Sciatic nerve (tissue), 2 donors: ENCODE measurements at regions not wholly inside any gene's neighbourhood (a gene's known extent, or its start where the extent isn't known, plus 50 kb on each side); places are given as distances from the start of the nearest gene placed in this dataset.
"Not testable (repeated sequence)": the region's sequence is repeated elsewhere in the genome, so short reads cannot be mapped to it uniquely, and the experiment has no call there.

Experiments used
- ATAC-seq: fragments of 200-7000 bp; cut with Tn5 transposase; one replicate; pipeline ENCODE4 v1.9.1; 2020; ENCODE audit warnings: mild to moderate bottlenecking, moderate library complexity
- DNase-seq: peaks from one replicate; pipeline ENCODE4 v3.0.0-alpha.2; 2020; ENCODE audit warnings: low spot score
- intact Hi-C: fragments of 100-400 bp; cut with DNase I; formaldehyde crosslinking; loops from one replicate; pipeline ENCODE4 v1.14.2; 2022
- donor health status: DM: no; HTN: no; CAD: no.
- donor health status: DM: no; HTN: no; CAD: no.

- intact Hi-C loops, DNase-seq, ATAC-seq: not testable (repeated sequence)
Measured at GRCh38 chrX:124181515-124181914, 150.9 kb upstream of the TEX13D start.

DNA sequence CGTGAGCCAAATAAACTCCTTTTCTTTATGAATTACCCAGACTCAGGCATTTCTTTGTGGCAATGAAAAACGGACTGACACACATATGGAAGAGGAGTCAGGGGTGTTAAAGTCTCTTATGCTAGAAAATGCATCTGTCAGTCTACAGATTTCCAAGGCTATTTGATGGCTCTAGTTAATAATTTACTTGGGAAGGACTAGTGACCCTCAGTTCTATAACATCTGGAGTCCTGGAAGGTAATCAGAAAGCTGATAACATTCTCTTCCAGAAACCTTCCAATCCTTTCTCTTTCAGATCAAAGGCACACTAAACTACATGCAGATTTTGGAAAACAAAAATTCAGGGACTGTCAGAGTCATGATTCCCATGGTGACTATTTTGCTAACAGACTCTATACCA lies 142.0 kb upstream of the TEX13D start:
- intact Hi-C loops: no loop called here
- ATAC-seq: no peak
- no peak for DNase-seq

DNA sequence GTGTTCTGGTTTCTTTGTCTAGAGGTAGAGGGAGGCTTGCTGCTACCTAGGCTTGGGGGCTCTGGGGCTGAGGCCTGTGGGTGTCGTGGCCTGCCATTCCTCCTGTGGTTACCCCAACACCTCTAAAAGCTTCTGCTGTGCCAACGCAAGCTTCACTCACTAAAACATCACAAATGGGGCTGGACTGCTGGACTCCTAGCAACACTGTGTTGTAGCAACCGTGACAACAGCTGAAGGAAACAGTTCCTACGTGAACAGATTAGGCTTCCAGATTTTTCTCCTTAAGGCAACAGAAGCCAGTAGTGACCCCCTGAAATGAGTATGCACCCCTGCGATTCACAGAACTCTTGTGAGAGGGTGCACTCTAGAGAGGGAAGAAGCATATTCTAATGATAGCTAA lies 138.3 kb upstream of the TEX13D start:
- ATAC-seq (peak; percentile 63), DNase-seq (no peak)
- intact Hi-C loops: no loop called here

DNA sequence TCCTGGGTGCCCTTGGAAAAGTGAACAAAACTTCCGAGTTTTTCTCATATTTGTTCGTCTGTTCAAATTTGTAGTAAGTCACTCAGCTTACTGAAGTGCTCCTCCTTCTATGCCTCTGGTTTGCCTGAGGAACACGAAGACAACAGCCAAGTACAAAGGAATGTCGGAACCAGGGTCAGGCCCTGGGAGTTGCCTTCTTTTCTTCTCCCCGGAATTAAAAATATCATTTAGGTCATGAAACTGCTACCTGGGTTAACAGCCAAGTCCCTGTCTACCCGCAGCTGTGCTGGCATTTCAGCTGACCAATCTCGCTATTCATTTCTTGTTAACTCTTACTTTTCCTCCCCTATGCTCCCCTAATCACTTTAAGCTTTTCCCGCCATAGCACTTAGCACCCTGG lies 137.6 kb upstream of the TEX13D start:
- DNase-seq (no peak), ATAC-seq (peak; percentile 70)
- intact Hi-C loops: no loop called here

DNA sequence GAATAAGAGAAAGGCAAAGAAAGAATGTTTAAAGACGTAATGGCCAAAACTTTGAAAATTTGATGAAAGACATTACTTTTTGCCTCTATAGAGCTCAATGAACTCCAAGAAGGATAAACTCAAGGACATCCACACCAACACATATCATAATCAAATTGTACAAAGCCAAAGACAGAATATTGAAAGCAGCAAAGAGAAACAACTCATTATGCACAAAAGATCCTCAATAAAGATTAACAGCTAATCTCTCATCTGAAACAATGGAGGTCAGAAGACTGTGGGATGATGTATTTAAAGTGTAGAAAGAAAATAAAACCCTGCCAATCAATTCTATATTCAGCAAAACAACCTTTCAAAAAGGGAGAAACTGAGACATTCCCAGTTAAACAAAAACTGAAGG lies 129.1 kb upstream of the TEX13D start:
- intact Hi-C loops: no loop called here
- DNase-seq (no peak), ATAC-seq (no peak)

DNA sequence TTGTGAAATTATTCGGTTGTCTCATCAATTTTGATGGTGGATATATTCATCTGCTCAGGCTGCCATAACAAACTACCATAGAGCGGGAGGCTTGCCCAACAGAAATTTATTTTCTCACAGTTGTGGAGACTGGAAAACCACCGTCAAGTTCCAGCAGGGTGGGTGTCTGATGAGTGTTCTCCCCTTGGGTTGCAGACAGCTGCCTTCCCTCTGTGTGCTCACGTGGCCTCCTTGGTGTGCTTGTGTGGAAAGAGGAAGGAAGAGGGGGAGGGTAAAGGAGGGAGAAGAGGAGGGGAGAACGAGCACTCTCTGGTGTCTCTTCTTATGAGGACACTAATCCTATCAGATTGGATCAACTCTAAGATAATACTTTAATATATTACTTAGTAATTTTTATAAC lies 123.8 kb upstream of the TEX13D start:
- intact Hi-C loops: no loop called here
- ATAC-seq (peak; percentile 50), DNase-seq (no peak)

DNA sequence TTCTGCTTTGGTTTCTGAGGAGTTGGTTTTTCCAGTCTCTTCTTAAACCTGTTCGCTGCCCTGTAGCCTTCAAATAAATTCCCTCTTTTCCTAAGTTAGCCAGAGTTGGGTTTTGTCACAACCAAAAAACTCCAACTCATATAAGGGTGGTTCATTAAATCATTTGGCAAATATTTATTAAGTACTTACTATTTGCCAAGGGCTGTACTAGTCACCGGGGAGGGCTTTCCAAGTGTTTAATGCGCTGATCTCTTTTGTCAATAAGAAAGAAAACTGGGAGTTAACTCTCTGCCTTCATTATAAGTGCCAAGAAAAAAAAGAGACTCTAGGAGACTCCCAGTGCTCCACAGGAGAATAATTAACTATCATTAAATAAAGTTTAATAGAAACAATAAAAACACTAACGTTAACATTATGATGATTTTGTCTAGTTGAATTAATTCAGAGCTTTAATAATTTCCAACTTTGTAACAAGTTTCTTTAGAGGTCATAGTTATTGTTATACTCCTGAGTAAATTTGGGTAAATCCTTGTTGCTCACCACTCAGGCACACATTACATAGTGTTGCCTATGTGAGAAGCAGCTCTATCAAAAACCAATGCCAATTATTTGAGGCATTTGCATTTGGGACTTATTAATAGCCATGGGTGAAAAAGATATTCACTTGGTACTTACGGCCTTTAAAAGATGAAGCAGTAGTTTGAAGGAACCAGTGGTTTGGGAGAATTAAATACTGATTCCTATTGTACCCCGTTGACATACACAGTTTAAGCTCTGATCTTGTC lies 122.5 kb upstream of the TEX13D start:
- no peak for ATAC-seq

GRCh38 chrX:124211312-124211942 lies 121.0 kb upstream of the TEX13D start:
- DNase-seq: no peak
- peak; percentile 62 for ATAC-seq
- intact Hi-C loops: no loop called here

More for the DNA sequence above, 122.5 kb upstream of the TEX13D start:
- intact Hi-C loops: no loop called here
- DNase-seq: no peak

- ATAC-seq (no peak), DNase-seq (no peak)
- intact Hi-C loops: no loop called here
Measured at GRCh38 chrX:124212622-124213021, 119.8 kb upstream of the TEX13D start.

DNA sequence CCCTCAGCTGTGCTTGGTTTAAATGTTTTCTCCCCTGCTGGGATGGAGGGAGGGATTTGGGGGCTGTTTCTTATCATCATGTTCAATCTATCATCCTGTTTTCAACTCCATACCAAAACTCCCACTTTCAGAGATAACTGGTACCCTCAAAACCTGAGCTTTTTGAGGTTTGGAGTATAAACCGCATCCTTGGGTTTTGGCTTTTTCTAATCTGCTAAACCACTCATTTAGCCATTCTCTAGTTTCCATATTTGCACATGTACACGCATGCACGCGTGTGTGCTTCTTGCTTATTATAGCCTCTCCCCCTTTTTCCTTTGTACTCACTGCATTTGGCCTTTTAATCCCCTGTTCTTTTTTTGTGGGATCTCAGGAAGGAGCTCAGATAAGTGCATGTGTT lies 116.7 kb upstream of the TEX13D start:
- DNase-seq (no peak), ATAC-seq (no peak)
- intact Hi-C loops: no loop called here

GRCh38 chrX:124216396-124217115 lies 115.9 kb upstream of the TEX13D start:
- ATAC-seq (no peak), DNase-seq (no peak)
- intact Hi-C loops: no loop called here

DNA sequence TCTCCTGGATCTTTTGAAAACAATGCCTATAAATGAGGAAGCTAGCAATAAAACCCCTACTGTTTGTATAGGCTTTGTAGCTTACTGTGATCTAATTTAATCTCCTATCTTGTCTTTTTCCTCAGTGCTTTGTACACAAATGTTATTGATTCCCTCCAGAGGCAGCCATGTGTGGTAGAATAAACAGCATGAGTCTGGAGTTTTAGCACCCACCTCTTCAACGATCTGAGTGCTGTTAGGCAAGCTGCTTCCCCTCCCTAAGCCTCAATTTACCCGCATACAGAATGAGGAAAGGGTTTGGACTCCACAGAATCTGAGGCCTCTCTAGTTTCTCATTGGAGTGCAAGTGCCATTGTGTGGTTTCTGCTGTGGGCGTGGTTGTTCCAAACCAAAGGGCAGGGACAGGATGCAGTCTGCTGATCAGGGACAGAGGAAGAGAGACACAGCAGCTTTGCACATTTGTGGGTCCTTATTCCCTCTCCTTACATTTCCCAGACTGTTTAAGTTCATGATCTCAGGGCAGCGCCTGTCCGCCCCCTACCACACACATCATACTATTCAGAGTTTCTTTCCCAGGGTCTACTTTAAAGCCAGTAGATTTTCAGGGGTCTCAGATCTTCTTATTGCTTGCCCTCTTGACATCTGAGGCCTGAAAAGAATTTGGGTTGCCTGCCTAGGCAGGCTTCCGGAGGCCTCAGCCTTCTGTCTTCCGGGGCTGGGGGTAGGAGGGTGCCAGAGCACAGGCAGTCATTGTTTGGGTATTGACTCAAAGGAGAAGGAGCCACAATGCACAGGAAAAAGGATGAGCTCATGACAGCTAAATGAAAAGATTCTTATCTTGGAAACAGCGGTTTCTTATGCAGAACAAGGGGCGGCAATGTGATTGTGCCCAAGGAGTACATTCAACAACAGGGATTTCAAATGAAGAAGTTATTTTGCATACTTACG lies 114.9 kb upstream of the TEX13D start:
- peak; percentile 52 for ATAC-seq
- DNase-seq: no peak
- intact Hi-C loops: no loop called here

GRCh38 chrX:124223524-124223923 lies 108.9 kb upstream of the TEX13D start:
- intact Hi-C loops: no loop called here
- DNase-seq (no peak), ATAC-seq (no peak)

GRCh38 chrX:124224528-124224927 lies 107.9 kb upstream of the TEX13D start:
- DNase-seq (no peak), ATAC-seq (no peak)
- intact Hi-C loops: no loop called here

DNA sequence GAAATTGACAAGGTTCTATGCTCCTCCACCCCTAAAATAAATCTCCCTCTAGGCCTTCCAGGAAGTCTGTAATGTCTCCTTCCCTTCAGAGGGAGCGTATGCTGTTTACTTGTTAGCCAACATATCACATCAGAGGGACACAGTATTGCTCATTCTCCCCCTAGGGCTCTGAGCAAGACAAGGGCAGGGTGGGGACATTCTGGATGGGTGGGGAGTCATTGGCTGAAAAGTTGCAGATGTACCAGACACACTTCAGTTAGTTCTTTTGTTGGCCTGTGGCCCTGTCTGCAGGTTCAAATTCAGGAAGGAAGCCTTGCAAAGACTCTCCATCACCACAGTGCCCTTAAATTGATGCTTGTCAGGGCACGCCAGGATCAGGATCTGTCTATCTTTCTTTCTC lies 106.3 kb upstream of the TEX13D start:
- no peak for ATAC-seq

GRCh38 chrX:124228849-124229248 lies 103.6 kb upstream of the TEX13D start:
- intact Hi-C loops: no loop called here
- ATAC-seq (no peak), DNase-seq (no peak)

More for the DNA sequence above, 106.3 kb upstream of the TEX13D start:
- intact Hi-C loops: no loop called here
- no peak for DNase-seq

DNA sequence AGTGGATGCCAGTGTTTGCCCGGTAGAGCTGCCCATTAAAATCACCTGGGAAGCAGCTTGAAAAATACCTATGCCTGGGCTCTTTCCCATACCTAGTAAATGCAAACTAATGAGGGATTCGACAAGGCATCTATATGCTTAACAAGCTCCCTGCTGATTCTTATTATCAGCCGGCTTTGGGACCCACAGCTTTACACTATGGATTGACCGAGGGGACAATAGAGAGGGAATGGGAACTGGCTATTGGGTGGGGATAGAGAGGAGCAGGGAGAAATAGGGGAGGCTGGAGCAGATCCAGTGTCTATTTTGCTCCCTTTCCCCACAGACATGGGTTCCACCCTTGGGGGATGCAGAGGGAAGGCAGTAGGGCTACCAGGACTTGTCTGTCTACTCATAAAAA lies 103.1 kb upstream of the TEX13D start:
- DNase-seq (no peak), ATAC-seq (no peak)
- intact Hi-C loops: no loop called here

- intact Hi-C loops: no loop called here
- ATAC-seq: no peak
- no peak for DNase-seq
Measured at GRCh38 chrX:124230655-124231450, 101.6 kb upstream of the TEX13D start.

DNA sequence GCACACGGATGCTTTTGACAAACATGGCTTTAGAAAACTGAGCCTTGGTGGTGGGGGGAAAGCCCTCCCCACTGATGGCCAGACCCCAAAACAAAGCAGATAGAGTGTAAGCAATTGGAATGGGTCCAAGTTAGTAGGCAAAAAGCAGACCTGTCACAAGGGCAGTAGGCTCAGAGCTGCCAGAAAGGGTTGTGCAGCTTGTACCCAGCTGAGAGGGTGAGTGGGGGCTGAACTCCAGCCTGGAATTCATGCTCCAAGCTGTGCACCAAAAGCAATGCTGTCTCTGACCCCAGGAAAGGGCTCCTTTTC lies 101.1 kb upstream of the TEX13D start:
- intact Hi-C loops: no loop called here
- ATAC-seq (no peak), DNase-seq (no peak)
